GM23338 (cell line): ENCODE measurements at regions not wholly inside any gene's neighbourhood (a gene's known extent, or its start where the extent isn't known, plus 50 kb on each side); places are given as distances from the start of the nearest gene placed in this dataset.

Experiments
- ATAC-seq: fragments of 200-7000 bp; cut with Tn5 transposase; 3 replicates; pipeline ENCODE4 v1.9.1; 2020
- DNase-seq: peaks from one replicate; pipeline ENCODE4 v3.0.0-alpha.2; 2015; ENCODE audit warnings: low spot score
- H2AFZ ChIP-seq: fragments of 200-600 bp; sonication (generic); 2 replicates; pipeline ENCODE4 v1.8.0; 2016; ENCODE audit warnings: antibody characterized with exemption, mild to moderate bottlenecking, moderate library complexity
- H3F3A ChIP-seq: fragments of 200-600 bp; sonication (generic); replicated peaks from 2 replicates; pipeline ENCODE4 v1.8.0; 2017; ENCODE audit warnings: antibody characterized with exemption, mixed run types, low read depth
- H3K27ac ChIP-seq: fragments of 200-600 bp; sonication (generic); 2 replicates; pipeline ENCODE4 v1.6.1; 2016; ENCODE audit warnings: low read depth
- H3K27me3 ChIP-seq: fragments of 200-600 bp; sonication (generic); 2 replicates; pipeline ENCODE4 v1.8.0; 2016; ENCODE audit warnings: mild to moderate bottlenecking, mixed run types, moderate library complexity; ENCODE audit not compliant: insufficient read depth
- H3K36me3 ChIP-seq: fragments of 200-600 bp; sonication (generic); 2 replicates; pipeline ENCODE4 v1.8.0; 2016; ENCODE audit warnings: mild to moderate bottlenecking; ENCODE audit not compliant: insufficient read depth
- H3K4me1 ChIP-seq: fragments of 200-600 bp; sonication (generic); 2 replicates; pipeline ENCODE4 v1.8.0; 2016; ENCODE audit warnings: mild to moderate bottlenecking, moderate library complexity; ENCODE audit not compliant: insufficient read depth
- H3K4me2 ChIP-seq: fragments of 200-600 bp; sonication (generic); 2 replicates; pipeline ENCODE4 v1.7.1; 2017; ENCODE audit warnings: mixed run types
- H3K4me3 ChIP-seq: fragments of 200-600 bp; sonication (generic); 2 replicates; pipeline ENCODE4 v1.6.1; 2016; ENCODE audit warnings: mixed run types
- H3K79me2 ChIP-seq: fragments of 200-600 bp; sonication (generic); replicated peaks from 2 replicates; pipeline ENCODE4 v1.8.0; 2017; ENCODE audit warnings: mild to moderate bottlenecking; ENCODE audit not compliant: insufficient read depth
- H3K9me2 ChIP-seq: fragments of 200-600 bp; sonication (generic); 2 replicates; pipeline ENCODE4 v1.8.0; 2017; ENCODE audit not compliant: insufficient read depth
- H4K20me1 ChIP-seq: fragments of 200-600 bp; sonication (generic); replicated peaks from 2 replicates; pipeline ENCODE4 v1.8.0; 2017; ENCODE audit warnings: mild to moderate bottlenecking; ENCODE audit not compliant: insufficient read depth
- H3K27ac Mint-ChIP-seq: 2 replicates; pipeline ENCODE4 v1.8.0; 2020; ENCODE audit warnings: inconsistent platforms, mild to moderate bottlenecking, moderate library complexity, mixed read lengths
- H3K27me3 Mint-ChIP-seq: 3 replicates; pipeline ENCODE4 v1.8.0; 2022; ENCODE audit warnings: low read depth, mild to moderate bottlenecking, moderate library complexity, mixed read lengths, inconsistent platforms; ENCODE audit not compliant: insufficient read depth, poor library complexity
- H3K36me3 Mint-ChIP-seq: 3 replicates; pipeline ENCODE4 v1.8.0; 2021; ENCODE audit warnings: low read depth, mild to moderate bottlenecking, inconsistent platforms, moderate library complexity, mixed read lengths
- H3K4me1 Mint-ChIP-seq: 3 replicates; pipeline ENCODE4 v1.8.0; 2020; ENCODE audit warnings: mild to moderate bottlenecking, inconsistent platforms, mixed read lengths
- H3K4me3 Mint-ChIP-seq: 3 replicates; pipeline ENCODE4 v1.8.0; 2021; ENCODE audit warnings: moderate library complexity, mild to moderate bottlenecking, inconsistent platforms, mixed read lengths
- H3K9me3 Mint-ChIP-seq: 3 replicates; pipeline ENCODE4 v1.8.0; 2020; ENCODE audit warnings: moderate library complexity, mild to moderate bottlenecking, inconsistent platforms, mixed read lengths
- EZH2 ChIP-seq: fragments of 200-600 bp; sonication (generic); IDR thresholded peaks from one replicate; pipeline ENCODE4 v1.8.0; 2017; ENCODE audit warnings: antibody characterized with exemption, mild to moderate bottlenecking, low read depth; ENCODE audit not compliant: unreplicated experiment
- EZH2phosphoT487 ChIP-seq: fragments of 200-600 bp; sonication (generic); IDR thresholded peaks from one replicate; pipeline ENCODE4 v1.8.1; 2018; ENCODE audit warnings: antibody characterized with exemption; ENCODE audit not compliant: unreplicated experiment
- NANOG ChIP-seq: IDR thresholded peaks from 2 replicates; pipeline ENCODE4 v1.6.1; 2016; ENCODE audit warnings: antibody characterized with exemption, borderline replicate concordance
- POLR2AphosphoS5 ChIP-seq: IDR thresholded peaks from 2 replicates; pipeline ENCODE4 v1.6.1; 2016; ENCODE audit warnings: antibody characterized with exemption, low read depth
- REST ChIP-seq: IDR thresholded peaks from one replicate; pipeline ENCODE4 v1.6.1; 2018; ENCODE audit warnings: antibody characterized with exemption; ENCODE audit not compliant: unreplicated experiment
- STAT1 ChIP-seq: IDR thresholded peaks from one replicate; pipeline ENCODE4 v1.6.1; 2016; ENCODE audit warnings: antibody characterized with exemption; ENCODE audit not compliant: unreplicated experiment
- ZNF114 ChIP-seq: fragments of 250-450 bp; sonication (Bioruptor Pico); IDR thresholded peaks from 2 replicates; pipeline ENCODE4 v1.5.0; 2020; ENCODE audit warnings: mild to moderate bottlenecking, moderate library complexity
- ZNF331 ChIP-seq: fragments of 250-450 bp; sonication (Bioruptor Pico); IDR thresholded peaks from 2 replicates; pipeline ENCODE4 v1.5.0; 2020; ENCODE audit warnings: low read depth, mild to moderate bottlenecking, moderate library complexity
- TF ChIP-seq, protein P1 (sequence below), 2 experiments: fragments of 200-600 bp in 1 of 2; sonication (generic) in 1 of 2; conservative IDR thresholded peaks; 2 replicates each; pipeline versions ENCODE4 v1.5.1 to v1.6.1; 2016 to 2017; ENCODE audit warnings: antibody characterized with exemption in 2 of 2, low read depth in 2 of 2, mild to moderate bottlenecking in 2 of 2, moderate library complexity in 1 of 2
- TF ChIP-seq, protein P2 (sequence below): IDR thresholded peaks from 2 replicates; pipeline ENCODE4 v1.6.1; 2016; ENCODE audit warnings: antibody characterized with exemption

- TF ChIP-seq, protein P1, sequence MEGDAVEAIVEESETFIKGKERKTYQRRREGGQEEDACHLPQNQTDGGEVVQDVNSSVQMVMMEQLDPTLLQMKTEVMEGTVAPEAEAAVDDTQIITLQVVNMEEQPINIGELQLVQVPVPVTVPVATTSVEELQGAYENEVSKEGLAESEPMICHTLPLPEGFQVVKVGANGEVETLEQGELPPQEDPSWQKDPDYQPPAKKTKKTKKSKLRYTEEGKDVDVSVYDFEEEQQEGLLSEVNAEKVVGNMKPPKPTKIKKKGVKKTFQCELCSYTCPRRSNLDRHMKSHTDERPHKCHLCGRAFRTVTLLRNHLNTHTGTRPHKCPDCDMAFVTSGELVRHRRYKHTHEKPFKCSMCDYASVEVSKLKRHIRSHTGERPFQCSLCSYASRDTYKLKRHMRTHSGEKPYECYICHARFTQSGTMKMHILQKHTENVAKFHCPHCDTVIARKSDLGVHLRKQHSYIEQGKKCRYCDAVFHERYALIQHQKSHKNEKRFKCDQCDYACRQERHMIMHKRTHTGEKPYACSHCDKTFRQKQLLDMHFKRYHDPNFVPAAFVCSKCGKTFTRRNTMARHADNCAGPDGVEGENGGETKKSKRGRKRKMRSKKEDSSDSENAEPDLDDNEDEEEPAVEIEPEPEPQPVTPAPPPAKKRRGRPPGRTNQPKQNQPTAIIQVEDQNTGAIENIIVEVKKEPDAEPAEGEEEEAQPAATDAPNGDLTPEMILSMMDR (conservative IDR thresholded peaks at IDR 0.05; ENCODE audit: low read depth in 2 of 2) = no peak
- TF ChIP-seq, protein P2, sequence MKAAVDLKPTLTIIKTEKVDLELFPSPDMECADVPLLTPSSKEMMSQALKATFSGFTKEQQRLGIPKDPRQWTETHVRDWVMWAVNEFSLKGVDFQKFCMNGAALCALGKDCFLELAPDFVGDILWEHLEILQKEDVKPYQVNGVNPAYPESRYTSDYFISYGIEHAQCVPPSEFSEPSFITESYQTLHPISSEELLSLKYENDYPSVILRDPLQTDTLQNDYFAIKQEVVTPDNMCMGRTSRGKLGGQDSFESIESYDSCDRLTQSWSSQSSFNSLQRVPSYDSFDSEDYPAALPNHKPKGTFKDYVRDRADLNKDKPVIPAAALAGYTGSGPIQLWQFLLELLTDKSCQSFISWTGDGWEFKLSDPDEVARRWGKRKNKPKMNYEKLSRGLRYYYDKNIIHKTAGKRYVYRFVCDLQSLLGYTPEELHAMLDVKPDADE = no peak
- no peak for TF ChIP-seq NANOG
Measured at GRCh38 chr12:41998436-41998835, 146.2 kb downstream of the GXYLT1 start (continued).

GRCh38 chr12:41993283-41993682 is 151.4 kb downstream of the GXYLT1 start:
- Mint-ChIP-seq H3K36me3 (no peaks in the 10 kb centered on the region), H3K27me3 (peaks cover 3% of the 10 kb centered on the region), H3K27ac (no peak overlapping the region), H3K4me3 (no peak overlapping the region), H3K9me3 (no peaks in the 10 kb centered on the region; the same call in 2 of the 3 replicates), H3K4me1 (no peaks in the 10 kb centered on the region)
- no peaks in the 10 kb centered on the region for H3K4me1 ChIP-seq
- H3K36me3 ChIP-seq = no peaks in the 10 kb centered on the region
- TF ChIP-seq POLR2AphosphoS5 (no peak), EZH2 (no peak)
- H3K9me2 ChIP-seq = peaks cover 8% of the 10 kb centered on the region; the same call in 1 of the 2 replicates
- no peak overlapping the region for H3K4me2 ChIP-seq
- no peaks in the 10 kb centered on the region for H4K20me1 ChIP-seq
- no peaks in the 10 kb centered on the region for H3F3A ChIP-seq
- no peaks in the 10 kb centered on the region for H3K79me2 ChIP-seq
- no peaks in the 10 kb centered on the region for H3K27me3 ChIP-seq
- ATAC-seq = no peak
- no peak overlapping the region for H2AFZ ChIP-seq
- no peak overlapping the region for H3K27ac ChIP-seq
- no peak overlapping the region for H3K4me3 ChIP-seq
- no peak for DNase-seq

DNA sequence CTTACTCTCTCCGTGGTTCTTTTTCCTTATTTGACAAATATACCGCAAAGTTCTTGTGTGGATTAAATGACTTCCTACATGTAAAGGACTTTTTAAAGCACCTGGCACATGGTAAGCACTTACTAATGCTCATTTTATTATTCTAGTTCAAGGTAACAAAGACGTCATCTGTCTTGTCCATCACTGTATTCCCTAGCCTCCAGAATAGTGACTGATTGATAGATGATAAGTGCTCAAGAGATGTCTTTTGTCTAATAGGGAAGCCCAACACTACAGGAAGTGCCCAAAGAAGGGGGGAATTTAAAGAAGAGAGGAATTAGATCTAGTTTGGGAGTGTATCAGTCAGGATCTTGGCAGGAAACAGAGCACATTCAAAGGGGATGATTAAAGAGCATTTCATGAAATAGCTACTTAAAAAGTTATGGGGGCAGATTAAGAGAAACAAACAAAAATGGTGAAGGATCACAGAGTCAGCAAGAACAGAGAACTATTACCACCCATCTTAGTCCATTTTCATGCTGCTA is 151.9 kb downstream of the GXYLT1 start:
- DNase-seq (no peak), ATAC-seq (no peak)
- Histone ChIP-seq H3K36me3 (no peaks in the 10 kb centered on the region), H3K27me3 (no peaks in the 10 kb centered on the region), H3K9me2 (peaks cover 8% of the 10 kb centered on the region; the same call in 1 of the 2 replicates), H3K4me3 (no peak overlapping the region), H3K27ac (no peak overlapping the region), H3K79me2 (no peaks in the 10 kb centered on the region), H4K20me1 (no peaks in the 10 kb centered on the region), H3F3A (no peaks in the 10 kb centered on the region), H2AFZ (no peak overlapping the region), H3K4me1 (no peaks in the 10 kb centered on the region), H3K4me2 (no peak overlapping the region)
- H3K4me3 Mint-ChIP-seq = no peak overlapping the region
- no peaks in the 10 kb centered on the region; the same call in 2 of the 3 replicates for H3K36me3 Mint-ChIP-seq
- H3K27me3 Mint-ChIP-seq = peaks cover under 1% of the 10 kb centered on the region
- H3K9me3 Mint-ChIP-seq = no peaks in the 10 kb centered on the region; the same call in 2 of the 3 replicates
- no peaks in the 10 kb centered on the region for H3K4me1 Mint-ChIP-seq
- no peak overlapping the region for H3K27ac Mint-ChIP-seq
- TF ChIP-seq ZNF331 (CRISPR knock-in tag) = no peak
- TF ChIP-seq, protein P2 = no peak
- no peak for TF ChIP-seq EZH2phosphoT487
- TF ChIP-seq NANOG = no peak
- no peak for TF ChIP-seq EZH2
- TF ChIP-seq, protein P1 (conservative IDR thresholded peaks at IDR 0.05; ENCODE audit: low read depth in 2 of 2) = no peak
- no peak for TF ChIP-seq POLR2AphosphoS5
- TF ChIP-seq REST = no peak
- no peak for TF ChIP-seq STAT1
- no peak for TF ChIP-seq ZNF114 (CRISPR knock-in tag)
